NCI-H748 (cell line): ENCODE measurements at regions not wholly inside any gene's neighbourhood (a gene's known extent, or its start where the extent isn't known, plus 50 kb on each side); places are given as distances from the start of the nearest gene placed in this dataset.
"Not testable (repeated sequence)": the region's sequence is repeated elsewhere in the genome, so short reads cannot be mapped to it uniquely, and the experiment has no call there.

Source experiments
- DNase-seq: peaks from one replicate; lab custom pipeline; 2025; ENCODE audit not compliant: unreplicated experiment; lab: John Stamatoyannopoulos, UW

DNA sequence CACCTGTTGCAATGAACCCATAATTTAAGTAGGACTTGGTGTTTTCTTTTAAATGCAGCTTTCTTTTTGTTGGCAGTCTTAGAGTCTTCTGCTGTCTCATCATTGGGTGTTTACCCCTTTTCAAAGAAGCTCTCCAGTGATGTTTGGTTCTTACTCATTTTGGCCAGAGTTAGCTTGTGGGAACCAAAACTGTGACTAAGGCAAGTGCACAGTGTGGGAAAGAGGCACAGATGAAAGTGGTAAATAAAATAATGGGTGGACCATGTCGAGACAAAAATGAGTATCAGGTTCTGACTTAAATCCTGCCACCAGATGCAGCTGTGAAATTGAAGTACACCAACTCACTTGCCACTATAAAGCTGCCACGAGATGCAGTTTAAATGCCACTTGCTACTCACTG lies 615.4 kb upstream of the MIS18BP1 start:
- DNase-seq, result no peak

DNA sequence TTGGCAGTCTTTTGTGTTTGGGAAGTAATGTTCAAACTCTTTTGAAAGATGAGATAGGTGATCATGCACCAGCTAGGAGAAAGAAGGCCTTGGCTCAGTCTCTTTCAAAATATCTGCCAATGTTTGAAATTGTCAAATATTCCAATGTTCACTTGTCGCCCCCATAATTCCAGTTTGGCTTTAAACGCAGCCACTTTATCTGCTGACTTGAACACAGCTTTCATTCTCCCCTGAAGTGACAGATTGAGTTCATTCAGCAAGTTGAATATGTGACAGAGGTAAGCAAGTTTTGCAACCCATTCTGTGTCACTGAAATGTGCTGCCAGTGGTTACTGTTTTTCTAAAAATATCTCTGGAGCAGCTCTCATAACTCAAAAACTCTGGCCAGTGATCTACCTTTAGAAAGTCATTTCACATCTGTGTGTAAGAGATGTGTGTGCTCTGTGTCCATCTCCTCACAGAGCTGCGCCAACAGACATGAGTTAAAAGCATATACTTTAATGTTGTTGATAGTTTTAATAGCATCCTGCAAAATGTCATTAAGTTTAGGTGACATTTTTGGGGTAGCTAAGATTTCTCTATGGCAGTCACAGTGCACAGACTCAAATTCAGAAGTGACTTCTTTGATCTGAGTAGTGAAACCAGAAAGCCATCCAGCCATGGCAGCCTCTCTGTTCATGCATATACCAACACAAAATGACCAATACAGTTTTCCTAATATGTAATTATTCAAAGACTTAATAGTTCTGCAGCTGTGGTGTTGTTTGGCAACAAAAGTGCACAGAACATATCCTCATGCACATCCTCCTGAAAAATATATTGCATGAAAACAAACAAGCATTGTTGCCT lies 614.3 kb upstream of the MIS18BP1 start:
- DNase-seq, result no peak

DNA sequence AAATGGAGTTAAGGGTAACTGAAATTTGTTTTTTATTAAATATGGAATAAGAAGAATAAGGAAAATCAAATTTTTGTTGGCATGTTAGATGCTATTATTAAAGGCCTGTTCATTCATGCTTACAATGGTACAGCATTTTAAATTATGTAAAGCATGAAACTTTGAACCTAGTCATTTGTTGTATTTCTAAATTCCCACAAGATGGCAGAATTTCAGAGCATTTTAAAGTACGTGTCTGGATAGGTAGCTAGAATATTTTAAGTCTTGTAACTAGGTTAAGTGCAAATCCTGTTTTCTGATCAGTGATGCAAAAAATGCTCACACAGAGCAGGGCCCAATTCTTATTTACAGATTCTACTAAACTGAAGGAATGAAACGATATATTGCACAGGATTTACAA lies 585.6 kb upstream of the MIS18BP1 start:
- DNase-seq, result peak; percentile 47

DNA sequence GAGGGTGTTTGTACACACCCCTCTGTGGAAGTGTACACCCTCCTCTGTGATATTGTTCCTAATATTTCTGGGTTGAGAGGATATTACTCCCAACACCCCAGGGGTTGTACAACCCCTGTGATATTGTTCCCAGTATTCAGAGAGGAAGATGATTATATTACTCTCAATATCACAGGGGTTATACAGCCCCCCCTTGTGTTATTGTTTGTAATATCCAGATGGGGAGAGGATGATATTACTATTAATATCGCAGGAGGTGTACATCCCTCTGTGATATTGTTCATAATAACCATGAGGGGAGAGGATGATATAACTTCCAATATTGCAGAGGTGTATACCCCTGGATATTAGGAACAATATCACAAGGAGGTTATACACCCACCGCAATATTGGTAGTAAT lies 566.1 kb upstream of the MIS18BP1 start:
- no peak for DNase-seq

DNA sequence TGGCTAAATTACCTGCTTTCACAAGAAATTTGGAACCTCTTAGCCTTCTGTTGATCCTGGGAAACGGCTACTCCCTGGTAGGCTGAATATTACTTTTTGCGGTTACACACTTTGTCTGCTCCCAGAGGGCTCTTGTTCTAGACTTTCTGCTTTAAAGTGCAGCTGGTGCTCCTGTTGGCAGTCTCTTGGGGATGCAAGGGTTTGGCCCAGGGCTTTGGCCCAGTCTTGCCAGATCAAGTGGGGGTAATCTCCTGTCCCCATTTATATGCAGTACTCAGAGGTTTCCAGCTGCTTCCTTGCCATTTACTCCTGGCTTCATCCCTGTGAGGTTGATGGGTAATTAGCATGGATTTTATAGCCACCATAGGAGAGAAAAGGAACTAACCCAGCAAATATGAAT lies 558.2 kb upstream of the MIS18BP1 start:
- no peak for DNase-seq

DNA sequence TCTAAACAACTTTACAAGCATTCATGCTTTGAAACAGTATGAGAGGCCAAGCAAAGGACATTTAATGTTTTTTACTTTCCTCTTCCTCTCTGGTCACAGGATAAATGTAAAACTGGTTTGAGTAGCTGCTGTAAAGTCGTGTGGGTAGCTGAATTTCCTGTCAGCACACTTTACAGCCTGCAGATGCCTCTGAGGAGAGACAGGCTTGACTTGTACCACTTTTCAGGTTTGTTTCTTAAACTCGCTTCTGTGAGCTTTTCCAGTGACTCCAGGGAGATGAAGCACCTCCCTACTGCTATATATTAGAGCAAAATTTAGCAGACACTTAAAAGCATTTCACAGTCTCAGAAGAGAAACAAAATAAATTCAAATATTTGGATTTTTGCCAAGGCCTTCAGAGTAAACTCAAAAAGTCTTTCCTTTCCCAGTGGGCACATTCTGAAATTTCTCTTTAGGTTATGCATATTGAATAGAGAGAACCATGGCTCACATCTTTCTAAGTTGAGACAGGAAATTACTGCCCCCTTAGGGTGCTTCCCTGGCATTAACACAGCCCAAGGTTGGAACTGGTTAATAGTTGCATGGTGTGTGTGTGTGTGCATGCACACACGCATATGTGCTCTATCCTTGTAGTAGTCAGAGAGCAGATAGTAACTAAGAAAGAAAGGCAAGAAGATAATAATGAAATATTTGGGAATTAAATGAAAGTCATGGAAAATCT lies 557.3 kb upstream of the MIS18BP1 start:
- DNase-seq, result peak; percentile 4

DNA sequence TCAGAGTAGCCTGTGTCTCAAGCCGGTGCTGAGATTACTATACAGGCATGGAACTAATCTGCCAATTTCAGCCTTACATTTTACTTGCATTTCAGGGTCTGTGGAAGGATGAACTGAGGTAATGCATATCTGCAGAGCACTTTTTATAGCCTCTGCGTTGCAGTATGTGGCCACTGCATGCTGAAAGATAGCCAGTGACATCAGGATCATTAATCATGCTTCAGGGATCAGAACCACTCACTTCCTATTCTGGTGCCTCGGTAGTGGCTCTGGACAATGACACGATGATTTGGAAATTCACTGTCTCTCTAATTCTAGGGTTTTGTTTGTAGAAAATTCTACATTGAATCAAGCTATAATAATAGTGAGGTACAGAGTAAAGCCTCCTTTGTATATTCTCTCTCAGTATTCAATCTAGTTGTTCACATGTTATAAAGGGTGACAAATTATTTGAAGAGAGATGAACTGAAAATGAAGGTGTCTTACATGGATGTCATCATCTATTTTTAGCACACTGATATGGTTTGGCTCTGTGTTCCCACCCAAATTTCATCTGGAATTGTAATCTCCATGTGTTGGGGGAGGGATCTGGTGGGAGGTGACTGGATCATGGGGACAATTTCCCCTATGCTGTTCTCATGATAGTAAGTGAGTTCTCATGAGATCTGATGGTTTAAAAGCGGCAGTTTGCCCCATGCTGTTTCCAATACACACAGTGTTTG lies 554.3 kb upstream of the MIS18BP1 start:
- DNase-seq, result no peak

DNA sequence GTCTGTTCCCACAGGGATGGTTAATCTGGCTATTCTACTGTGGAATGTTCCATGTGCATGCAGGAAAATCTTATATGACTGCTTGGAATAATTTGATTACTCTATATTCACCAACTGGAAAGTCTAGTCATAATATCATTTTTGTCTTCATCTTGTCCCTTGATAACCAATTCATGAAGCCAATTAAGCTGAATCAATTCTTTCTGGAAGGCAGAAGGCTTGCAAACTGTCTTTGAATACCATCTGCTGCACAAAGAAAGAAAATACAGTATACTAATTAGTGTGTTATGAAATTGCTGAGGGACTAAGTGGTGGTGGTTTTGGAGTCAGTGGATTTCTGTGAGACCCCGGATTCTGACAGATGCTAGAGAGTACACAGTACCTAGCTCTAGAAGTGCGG lies 546.5 kb upstream of the MIS18BP1 start:
- no peak for DNase-seq

DNA sequence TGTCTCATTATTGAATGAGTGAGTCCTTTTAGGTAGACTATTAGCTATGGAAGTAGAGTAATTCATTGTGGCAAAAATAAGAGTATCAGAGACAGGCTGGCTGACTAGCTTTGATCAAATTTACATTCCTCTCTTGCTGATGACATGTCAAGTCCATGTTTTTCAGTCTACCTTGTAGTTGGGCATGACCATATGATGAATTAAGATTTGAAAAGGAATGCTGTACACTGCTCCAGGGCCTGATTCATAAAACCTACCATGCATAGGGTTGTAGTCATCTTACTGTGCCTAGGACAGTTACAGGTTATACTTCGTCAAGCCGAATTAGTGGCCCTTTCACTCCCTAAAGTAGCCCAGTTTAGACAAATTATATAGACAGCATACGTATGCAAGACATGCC lies 545.7 kb upstream of the MIS18BP1 start:
- DNase-seq, result no peak

DNA sequence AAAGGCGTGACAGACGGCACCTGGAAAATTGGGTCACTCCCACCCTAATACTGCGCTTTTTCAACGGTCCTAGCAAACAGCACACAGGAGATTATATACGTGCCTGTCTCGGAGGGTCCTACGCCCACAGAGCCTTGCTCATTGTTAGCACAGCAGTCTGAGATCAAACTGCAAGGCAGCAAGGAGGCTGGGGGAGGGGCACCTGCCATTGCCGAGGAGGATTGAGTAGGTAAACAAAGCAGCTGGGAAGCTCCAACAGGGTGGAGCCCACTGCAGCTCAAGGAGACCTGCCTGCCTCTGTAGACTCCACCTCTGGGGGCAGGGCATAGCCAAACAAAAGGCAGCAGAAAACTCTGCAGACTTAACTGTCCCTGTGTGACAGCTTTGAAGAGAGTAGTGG lies 543.0 kb upstream of the MIS18BP1 start:
- DNase-seq, result not testable (repeated sequence)

DNA sequence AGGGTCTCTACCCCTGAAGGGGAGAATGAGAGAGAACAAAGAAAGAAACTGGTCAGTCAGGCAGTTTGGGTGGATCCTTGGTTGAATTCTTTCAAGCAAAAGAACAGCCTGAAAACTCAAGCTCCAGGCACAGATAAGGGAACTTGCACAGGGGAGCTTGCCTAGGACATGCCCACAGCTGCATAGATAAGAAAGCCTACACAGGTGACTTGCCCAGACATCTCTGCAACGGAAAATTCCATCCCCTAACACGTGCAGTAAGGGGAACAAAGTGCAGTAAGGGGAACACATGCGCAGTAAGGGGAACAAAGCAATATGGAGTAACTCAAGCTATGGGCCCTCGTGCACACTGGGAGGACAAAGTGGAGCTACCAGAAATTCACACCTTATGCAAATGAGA lies 540.1 kb upstream of the MIS18BP1 start:
- no peak for DNase-seq

DNA sequence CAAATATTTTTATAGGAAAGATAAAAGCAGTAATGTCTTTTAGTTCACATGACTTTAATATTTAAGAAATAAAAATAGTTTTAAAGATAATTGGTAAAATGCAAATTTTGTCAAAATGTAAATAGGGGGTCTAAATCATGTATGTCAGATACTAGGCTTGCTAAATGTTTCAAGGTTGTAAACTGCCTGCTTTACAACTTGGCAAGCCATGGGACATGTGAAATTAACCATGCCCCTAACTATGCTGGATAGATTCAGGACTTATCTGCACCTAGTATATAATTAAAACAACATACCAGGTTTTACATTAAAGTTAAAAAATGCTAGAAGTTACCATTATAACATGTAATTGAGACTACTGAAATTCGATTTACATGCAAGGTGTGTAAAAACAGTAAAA lies 537.3 kb upstream of the MIS18BP1 start:
- DNase-seq, result no peak

DNA sequence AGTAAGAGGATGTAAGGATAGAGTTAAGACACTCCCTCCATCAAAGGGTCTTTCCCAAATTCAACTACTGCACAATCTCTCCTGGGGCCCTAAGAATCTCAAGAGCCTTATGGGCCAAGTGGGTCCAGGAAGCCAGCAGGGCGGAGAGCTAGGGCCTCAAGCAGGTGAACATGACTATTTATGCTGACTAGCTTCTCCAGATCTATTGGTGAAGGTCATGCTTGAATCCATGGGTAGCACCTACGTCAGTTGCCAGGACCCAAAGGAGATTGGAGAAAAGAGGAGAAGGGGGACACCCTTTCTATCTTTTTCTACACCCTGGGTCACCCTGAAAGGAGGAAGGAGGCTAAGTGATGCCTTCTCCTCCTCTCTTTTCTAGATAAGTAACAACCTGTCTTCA lies 534.2 kb upstream of the MIS18BP1 start:
- DNase-seq, result no peak

DNA sequence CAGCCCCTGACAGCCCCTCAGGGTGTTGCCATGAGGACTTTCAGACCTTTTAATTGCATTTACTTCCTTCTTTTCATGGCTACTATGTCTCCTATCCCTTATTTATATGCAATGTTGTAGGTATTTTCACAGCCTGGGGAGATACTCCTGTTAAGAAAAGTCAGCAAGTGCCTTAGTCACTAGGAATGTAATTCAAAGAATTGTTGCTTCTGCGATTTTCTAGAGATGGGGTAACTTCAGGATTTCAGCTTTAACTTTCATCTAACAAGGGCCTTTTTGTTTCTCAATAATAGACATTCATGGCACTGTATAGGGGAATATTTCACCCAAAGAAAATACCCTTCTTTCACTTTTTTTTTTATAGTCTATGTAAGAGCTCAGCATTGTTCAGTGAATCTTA lies 533.3 kb upstream of the MIS18BP1 start:
- no peak for DNase-seq

DNA sequence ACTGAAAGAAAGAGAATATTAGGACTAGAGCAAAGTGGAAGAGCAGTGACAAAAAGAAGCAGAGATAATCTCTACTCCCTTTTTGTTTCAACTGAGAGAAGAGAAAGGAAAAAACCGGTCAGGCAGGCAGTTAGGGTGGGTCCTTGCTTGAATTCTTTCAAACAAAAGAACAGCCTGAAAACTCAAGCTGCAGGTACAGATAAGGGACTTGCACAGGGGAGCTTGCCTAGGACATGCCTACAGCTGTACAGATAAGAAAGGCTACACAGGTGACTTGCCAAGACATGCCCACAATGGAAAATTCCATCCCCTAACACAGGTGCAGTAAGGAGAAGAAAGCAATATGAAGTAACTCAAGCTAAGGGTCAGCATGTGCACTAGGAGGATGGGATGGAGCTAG lies 532.2 kb upstream of the MIS18BP1 start:
- peak; percentile 46 for DNase-seq

DNA sequence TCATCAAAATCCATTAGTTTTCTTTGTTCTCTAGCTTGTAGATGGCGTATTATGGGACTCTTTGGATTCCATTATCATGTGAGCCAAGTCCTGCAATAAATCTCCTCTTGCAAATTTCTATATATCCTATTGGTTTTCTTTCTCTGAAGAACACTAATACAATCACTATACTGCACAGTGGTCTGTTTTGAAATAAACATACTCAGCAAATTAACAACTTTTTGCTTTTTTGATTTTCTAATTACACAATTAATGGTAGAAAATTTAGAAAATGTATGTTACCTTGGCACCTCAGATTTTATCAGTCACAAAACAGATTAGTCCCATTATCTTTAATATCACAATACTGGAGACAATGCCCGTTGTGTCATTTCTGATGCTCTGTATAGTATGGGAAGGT lies 513.2 kb upstream of the MIS18BP1 start:
- DNase-seq, result no peak

DNA sequence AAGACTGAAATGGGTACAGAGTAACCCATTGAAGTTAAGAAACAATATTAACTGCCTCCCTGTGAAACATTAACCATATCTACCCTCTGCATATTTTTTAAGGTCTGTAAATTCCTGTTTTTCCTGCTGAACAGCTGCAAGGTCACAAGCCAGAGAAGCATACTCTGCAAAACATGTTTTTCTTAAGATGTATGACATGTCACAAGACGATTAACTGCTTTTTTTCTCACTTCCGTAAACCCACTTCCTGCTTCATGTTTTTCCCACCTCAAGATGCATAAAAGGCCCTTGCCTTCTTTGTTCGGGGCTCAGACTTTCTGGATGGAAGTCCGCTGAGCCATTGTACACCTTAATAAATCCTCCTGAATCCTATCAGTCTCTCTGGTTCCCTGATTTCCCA lies 504.7 kb upstream of the MIS18BP1 start:
- DNase-seq, result no peak

DNA sequence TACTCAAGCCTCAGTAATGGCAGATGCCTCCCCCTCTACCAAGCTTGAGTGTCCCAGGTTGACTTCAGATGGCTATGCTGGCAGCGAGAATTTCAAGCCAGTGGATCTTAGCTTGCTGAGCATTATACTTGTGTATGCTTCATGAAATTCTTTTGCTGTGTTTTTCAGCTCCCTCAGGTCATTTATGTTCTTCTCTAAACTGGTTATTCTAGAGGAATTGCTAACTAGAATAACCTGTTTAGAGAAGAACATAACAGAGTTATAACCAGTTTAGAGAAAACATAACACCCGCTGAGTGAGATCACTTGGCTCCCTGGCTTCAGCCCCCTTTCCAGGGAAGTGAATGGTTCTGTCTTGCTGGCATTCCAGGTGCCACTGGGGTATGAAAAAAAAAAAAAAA lies 503.4 kb upstream of the MIS18BP1 start:
- DNase-seq, result not testable (repeated sequence)

DNA sequence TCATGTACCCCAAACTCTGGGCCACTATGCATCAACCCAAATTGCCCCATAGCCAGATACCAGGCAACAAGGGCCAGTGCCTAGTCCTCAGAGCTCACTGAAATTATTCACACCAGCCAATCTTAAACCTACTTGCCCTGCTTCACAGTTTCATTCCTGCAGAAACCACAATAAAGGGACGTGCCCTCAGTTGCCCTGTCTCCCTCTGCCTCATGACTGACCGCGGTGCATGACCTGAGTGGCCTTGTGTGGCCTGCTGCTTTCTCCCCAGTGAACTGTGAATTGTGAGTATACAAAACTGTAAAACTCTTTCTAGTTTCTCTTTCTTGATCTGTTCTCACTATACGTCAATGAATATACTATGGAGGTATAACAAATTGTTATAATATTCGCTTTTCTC lies 490.9 kb upstream of the MIS18BP1 start:
- DNase-seq, result no peak

DNA sequence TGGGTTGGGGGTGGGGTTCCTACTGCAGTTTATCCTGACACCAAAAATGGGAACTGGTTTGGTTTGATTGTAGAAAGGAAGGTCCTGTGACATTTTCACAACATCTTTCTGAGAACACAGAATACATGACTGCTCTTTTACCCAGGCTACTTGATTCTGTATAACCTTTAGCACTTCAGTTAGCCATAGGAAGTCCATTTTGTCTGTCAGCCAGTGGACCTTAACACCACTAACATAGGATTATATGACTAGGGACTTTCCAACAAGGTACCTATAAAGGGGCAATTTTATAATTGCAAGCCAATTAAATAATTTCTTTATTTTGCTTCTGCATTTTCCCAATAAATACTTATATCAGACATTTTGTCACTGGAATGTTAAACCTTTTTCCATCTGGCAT lies 489.2 kb upstream of the MIS18BP1 start:
- no peak for DNase-seq

DNA sequence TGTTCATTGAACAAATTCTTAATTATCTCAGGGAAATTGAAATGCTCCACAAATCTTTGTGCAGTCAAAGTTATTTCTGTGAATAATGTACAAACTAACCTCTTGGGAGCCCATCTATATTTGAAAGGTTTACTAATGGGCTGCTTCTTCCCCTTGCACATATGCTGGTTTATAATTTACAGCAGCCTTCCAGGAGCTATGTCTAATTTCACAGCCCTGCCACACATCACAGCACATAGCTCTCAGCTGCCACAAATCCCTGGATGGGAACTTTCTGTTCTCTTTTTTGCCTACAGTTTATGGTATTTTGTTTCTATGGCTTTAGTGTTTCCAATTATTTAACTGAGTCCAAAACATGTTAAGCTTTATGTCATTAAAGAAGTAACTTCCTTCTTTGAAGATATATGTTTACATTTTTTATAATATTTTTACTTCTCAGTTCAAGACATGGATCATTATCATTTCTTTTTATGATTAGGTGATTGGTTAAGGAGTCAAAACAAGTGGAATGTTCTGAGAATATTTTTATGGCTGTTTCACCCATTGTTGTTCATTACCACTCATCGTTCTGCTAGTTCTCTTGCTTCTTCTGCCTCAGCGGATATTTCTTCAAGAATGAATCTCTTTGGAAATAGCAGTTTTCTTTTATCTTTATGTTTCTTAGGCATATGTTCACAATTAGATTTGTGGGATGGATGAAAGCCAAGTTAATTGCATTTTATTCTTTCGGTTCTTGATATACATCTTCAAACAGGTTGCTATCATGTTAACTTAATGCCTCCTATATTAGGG lies 475.6 kb upstream of the MIS18BP1 start:
- no peak for DNase-seq
